ENCODE measurements at regions not wholly inside any gene's neighbourhood (a gene's known extent, or its start where the extent isn't known, plus 50 kb on each side); places are given as distances from the start of the nearest gene placed in this dataset.

DNA sequence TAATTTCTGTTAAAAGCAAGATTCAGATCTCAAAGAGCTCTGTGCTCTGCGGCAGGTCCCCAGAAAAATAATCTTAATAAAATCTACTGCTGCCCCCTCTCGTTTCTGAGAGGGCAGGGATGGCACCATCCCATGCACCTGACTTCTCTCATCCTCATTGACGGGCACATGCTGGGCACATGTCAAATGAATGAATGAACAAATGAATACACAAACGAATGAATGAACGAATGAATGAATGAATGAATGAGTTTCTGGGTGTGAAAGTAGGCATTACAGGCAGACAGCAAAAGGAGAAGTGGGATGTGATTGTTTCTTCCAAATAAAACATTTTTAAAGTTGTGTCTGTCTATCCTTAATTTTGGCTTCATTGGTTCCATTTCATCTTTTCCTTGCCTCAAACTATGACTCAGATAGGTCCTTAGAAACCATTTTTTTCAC is 398.1 kb upstream of the PRKCQ start:
- no peak for TF ChIP-seq SUZ12 (IDR thresholded peaks at IDR 0.05; ENCODE audit: extremely low read depth, insufficient read depth, insufficient read length)
- TF ChIP-seq ZNF274 (IDR thresholded peaks at IDR 0.05; ENCODE audit: low read depth, low read length): no peak
- TF ChIP-seq YY1 (IDR thresholded peaks at IDR 0.05; ENCODE audit: insufficient read depth, insufficient read length): no peak

All from NT2/D1 (cell line).